Skin epidermis (tissue), 12 donors: ENCODE measurements at regions not wholly inside any gene's neighbourhood (a gene's known extent, or its start where the extent isn't known, plus 50 kb on each side); places are given as distances from the start of the nearest gene placed in this dataset.
"Not testable (repeated sequence)": the region's sequence is repeated elsewhere in the genome, so short reads cannot be mapped to it uniquely, and the experiment has no call there.

Experiments
- H3K27ac ChIP-seq, 21 experiments: fragments of 200-600 bp; sonication (generic) in 11 of 21; one replicate each; pipeline ENCODE4 v1.5.0; 2020; ENCODE audit warnings: mild to moderate bottlenecking in 3 of 21, inconsistent platforms in 2 of 21, moderate library complexity in 2 of 21
- H3K4me3 ChIP-seq, 7 experiments: fragments of 200-600 bp; sonication (generic) in 2 of 7; one replicate each; pipeline ENCODE4 v1.5.0; 2020; ENCODE audit warnings: inconsistent platforms in 2 of 7, mild to moderate bottlenecking in 2 of 7, moderate library complexity in 1 of 7

- no peak overlapping the region for H3K4me3 ChIP-seq
- H3K27ac ChIP-seq = no peak overlapping the region
Observed at GRCh38 chr2:239824866-239825704, 200.1 kb downstream of the NDUFA10 start.

GRCh38 chr2:239824046-239824694 lies 201.0 kb downstream of the NDUFA10 start:
- H3K4me3 ChIP-seq = no peak overlapping the region
- no peak overlapping the region for H3K27ac ChIP-seq

GRCh38 chr2:239822146-239822831 lies 202.9 kb downstream of the NDUFA10 start:
- no peak overlapping the region for H3K4me3 ChIP-seq

GRCh38 chr2:239821694-239822075 lies 203.5 kb downstream of the NDUFA10 start:
- Histone ChIP-seq H3K27ac (no peak overlapping the region), H3K4me3 (no peak overlapping the region)

More at GRCh38 chr2:239822146-239822831, 202.9 kb downstream of the NDUFA10 start:
- no peak overlapping the region for H3K27ac ChIP-seq

GRCh38 chr2:239820836-239821693 lies 204.1 kb downstream of the NDUFA10 start:
- Histone ChIP-seq H3K27ac (no peak overlapping the region), H3K4me3 (no peak overlapping the region)

- no peak overlapping the region for H3K27ac ChIP-seq
- no peak overlapping the region for H3K4me3 ChIP-seq
Observed at GRCh38 chr2:239819974-239820555, 205.1 kb downstream of the NDUFA10 start.

- H3K27ac ChIP-seq = no peak overlapping the region
- H3K4me3 ChIP-seq = no peak overlapping the region
Observed at GRCh38 chr2:239819091-239819973, 205.8 kb downstream of the NDUFA10 start.

GRCh38 chr2:239818531-239819011 lies 206.6 kb downstream of the NDUFA10 start:
- no peak overlapping the region for H3K27ac ChIP-seq
- H3K4me3 ChIP-seq = no peak overlapping the region

- Histone ChIP-seq H3K27ac (no peak overlapping the region), H3K4me3 (no peak overlapping the region)
Observed at GRCh38 chr2:239818086-239818485, 207.1 kb downstream of the NDUFA10 start.

- H3K4me3 ChIP-seq, H3K27ac ChIP-seq: not testable (repeated sequence)
Observed at GRCh38 chr2:239817468-239818031, 207.6 kb downstream of the NDUFA10 start.

- H3K4me3 ChIP-seq = no peak overlapping the region
- no peak overlapping the region for H3K27ac ChIP-seq
Observed at GRCh38 chr2:239816576-239817467, 208.3 kb downstream of the NDUFA10 start.

GRCh38 chr2:239815671-239816070 lies 209.5 kb downstream of the NDUFA10 start:
- Histone ChIP-seq H3K4me3 (no peak overlapping the region), H3K27ac (peak overlapping the region in 1 of 21 experiments; percentile 80)

- Histone ChIP-seq H3K27ac (peak overlapping the region in 3 of 21 experiments; percentile 57 to 91 (median 80)), H3K4me3 (no peak overlapping the region)
Observed at GRCh38 chr2:239814861-239815601, 210.1 kb downstream of the NDUFA10 start.

- Histone ChIP-seq H3K4me3 (no peak overlapping the region), H3K27ac (peak overlapping the region in 11 of 21 experiments; percentile 5 to 91 (median 62))
Observed at GRCh38 chr2:239814116-239814860, 210.9 kb downstream of the NDUFA10 start.
